ENCODE measurements at regions not wholly inside any gene's neighbourhood (a gene's known extent, or its start where the extent isn't known, plus 50 kb on each side); places are given as distances from the start of the nearest gene placed in this dataset.
"Not testable (repeated sequence)": the region's sequence is repeated elsewhere in the genome, so short reads cannot be mapped to it uniquely, and the experiment has no call there.

- DNase-seq (ENCODE audit: low spot score) = no peak
These were observed 193.8 kb upstream of the ACTBL2 start for GRCh38 chr5:57676222-57677098.

- DNase-seq (ENCODE audit: low spot score) = no peak
These were observed 192.6 kb upstream of the ACTBL2 start for GRCh38 chr5:57675236-57675635.

GRCh38 chr5:57671371-57671770 is 188.8 kb upstream of the ACTBL2 start:
- DNase-seq (ENCODE audit: low spot score) = no peak

- DNase-seq (ENCODE audit: low spot score) = no peak
These were observed 184.0 kb upstream of the ACTBL2 start for GRCh38 chr5:57666582-57666981.

GRCh38 chr5:57665146-57665936 is 182.7 kb upstream of the ACTBL2 start:
- DNase-seq (ENCODE audit: low spot score) = no peak

GRCh38 chr5:57664700-57665099 is 182.1 kb upstream of the ACTBL2 start:
- DNase-seq (ENCODE audit: low spot score) = no peak

GRCh38 chr5:57663466-57663865 is 180.9 kb upstream of the ACTBL2 start:
- no peak for DNase-seq (ENCODE audit: low spot score)

- no peak for DNase-seq (ENCODE audit: low spot score)
These were observed 180.4 kb upstream of the ACTBL2 start for GRCh38 chr5:57662991-57663390.

- no peak for DNase-seq (ENCODE audit: low spot score)
These were observed 177.3 kb upstream of the ACTBL2 start for GRCh38 chr5:57659886-57660285.

GRCh38 chr5:57658018-57658417 is 175.4 kb upstream of the ACTBL2 start:
- DNase-seq (ENCODE audit: low spot score) = no peak

GRCh38 chr5:57655228-57655627 is 172.6 kb upstream of the ACTBL2 start:
- no peak for DNase-seq (ENCODE audit: low spot score)

- no peak for DNase-seq (ENCODE audit: low spot score)
These were observed 171.2 kb upstream of the ACTBL2 start for GRCh38 chr5:57653636-57654290.

GRCh38 chr5:57651127-57651526 is 168.5 kb upstream of the ACTBL2 start:
- no peak for DNase-seq (ENCODE audit: low spot score)

GRCh38 chr5:57650360-57651069 is 167.9 kb upstream of the ACTBL2 start:
- peak; percentile 47 for DNase-seq (ENCODE audit: low spot score)

GRCh38 chr5:57642698-57643097 is 160.1 kb upstream of the ACTBL2 start:
- no peak for DNase-seq (ENCODE audit: low spot score)

- no peak for DNase-seq (ENCODE audit: low spot score)
These were observed 159.5 kb upstream of the ACTBL2 start for GRCh38 chr5:57642066-57642465.

GRCh38 chr5:57635146-57635777 is 152.7 kb upstream of the ACTBL2 start:
- no peak for DNase-seq (ENCODE audit: low spot score)

GRCh38 chr5:57632937-57633336 is 150.3 kb upstream of the ACTBL2 start:
- no peak for DNase-seq (ENCODE audit: low spot score)

- DNase-seq (ENCODE audit: low spot score) = not testable (repeated sequence)
These were observed 148.5 kb upstream of the ACTBL2 start for GRCh38 chr5:57631139-57631538.

GRCh38 chr5:57627661-57628060 is 145.1 kb upstream of the ACTBL2 start:
- DNase-seq (ENCODE audit: low spot score) = no peak

GRCh38 chr5:57626703-57627102 is 144.1 kb upstream of the ACTBL2 start:
- DNase-seq (ENCODE audit: low spot score) = no peak
